Loucy (cell line): ENCODE measurements at regions not wholly inside any gene's neighbourhood (a gene's known extent, or its start where the extent isn't known, plus 50 kb on each side); places are given as distances from the start of the nearest gene placed in this dataset.

Source experiments
- EZH2phosphoT487 ChIP-seq: fragments of 200-600 bp; IDR thresholded peaks from 2 replicates; pipeline ENCODE4 v1.6.1; 2018; ENCODE audit warnings: antibody characterized with exemption, mild to moderate bottlenecking, moderate library complexity, borderline replicate concordance
- TF ChIP-seq, protein P1 (sequence below): fragments of 200-600 bp; sonication (generic); conservative IDR thresholded peaks from 2 replicates; pipeline ENCODE4 v1.5.1; 2014; ENCODE audit warnings: mild to moderate bottlenecking, antibody characterized with exemption, low read length

GRCh38 chr12:127389923-127390322 is 877.0 kb upstream of the TMEM132C start:
- no peak for TF ChIP-seq EZH2phosphoT487
- TF ChIP-seq, protein P1, sequence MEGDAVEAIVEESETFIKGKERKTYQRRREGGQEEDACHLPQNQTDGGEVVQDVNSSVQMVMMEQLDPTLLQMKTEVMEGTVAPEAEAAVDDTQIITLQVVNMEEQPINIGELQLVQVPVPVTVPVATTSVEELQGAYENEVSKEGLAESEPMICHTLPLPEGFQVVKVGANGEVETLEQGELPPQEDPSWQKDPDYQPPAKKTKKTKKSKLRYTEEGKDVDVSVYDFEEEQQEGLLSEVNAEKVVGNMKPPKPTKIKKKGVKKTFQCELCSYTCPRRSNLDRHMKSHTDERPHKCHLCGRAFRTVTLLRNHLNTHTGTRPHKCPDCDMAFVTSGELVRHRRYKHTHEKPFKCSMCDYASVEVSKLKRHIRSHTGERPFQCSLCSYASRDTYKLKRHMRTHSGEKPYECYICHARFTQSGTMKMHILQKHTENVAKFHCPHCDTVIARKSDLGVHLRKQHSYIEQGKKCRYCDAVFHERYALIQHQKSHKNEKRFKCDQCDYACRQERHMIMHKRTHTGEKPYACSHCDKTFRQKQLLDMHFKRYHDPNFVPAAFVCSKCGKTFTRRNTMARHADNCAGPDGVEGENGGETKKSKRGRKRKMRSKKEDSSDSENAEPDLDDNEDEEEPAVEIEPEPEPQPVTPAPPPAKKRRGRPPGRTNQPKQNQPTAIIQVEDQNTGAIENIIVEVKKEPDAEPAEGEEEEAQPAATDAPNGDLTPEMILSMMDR: no peak
